WTC11 (cell line): ENCODE measurements at regions not wholly inside any gene's neighbourhood (a gene's known extent, or its start where the extent isn't known, plus 50 kb on each side); places are given as distances from the start of the nearest gene placed in this dataset.

Source experiments
- CREM ChIP-seq: sonication (generic); formaldehyde crosslinking; IDR thresholded peaks from 2 replicates; pipeline ENCODE4 v1.8.1; 2022; ENCODE audit warnings: mild to moderate bottlenecking, missing genetic modification reagents, moderate library complexity
- EMX1 ChIP-seq: fragments of 250-450 bp; sonication (Bioruptor Pico); IDR thresholded peaks from 2 replicates; pipeline ENCODE4 v1.8.0; 2021; ENCODE audit warnings: mild to moderate bottlenecking
- GABPB1 ChIP-seq: sonication (generic); formaldehyde crosslinking; IDR thresholded peaks from 2 replicates; pipeline ENCODE4 v1.8.1; 2023; ENCODE audit warnings: mild to moderate bottlenecking, missing genetic modification reagents
- NR1H2 ChIP-seq: sonication (generic); formaldehyde crosslinking; IDR thresholded peaks from 2 replicates; pipeline ENCODE4 v1.9.0; 2021; ENCODE audit warnings: mild to moderate bottlenecking, moderate library complexity, missing genetic modification reagents
- NR2C2 ChIP-seq: sonication (generic); formaldehyde crosslinking; IDR thresholded peaks from 2 replicates; pipeline ENCODE4 v1.8.0; 2022; ENCODE audit warnings: mild to moderate bottlenecking, missing genetic modification reagents
- NR3C1 ChIP-seq: sonication (generic); formaldehyde crosslinking; conservative IDR thresholded peaks from 2 replicates; pipeline ENCODE4 v1.8.1; 2023; ENCODE audit warnings: low read depth, mild to moderate bottlenecking, missing genetic modification reagents
- TF ChIP-seq, protein P1 (sequence below): fragments of 200-600 bp; IDR thresholded peaks from 2 replicates; pipeline ENCODE4 v1.8.0; 2022; ENCODE audit warnings: antibody characterized with exemption

DNA sequence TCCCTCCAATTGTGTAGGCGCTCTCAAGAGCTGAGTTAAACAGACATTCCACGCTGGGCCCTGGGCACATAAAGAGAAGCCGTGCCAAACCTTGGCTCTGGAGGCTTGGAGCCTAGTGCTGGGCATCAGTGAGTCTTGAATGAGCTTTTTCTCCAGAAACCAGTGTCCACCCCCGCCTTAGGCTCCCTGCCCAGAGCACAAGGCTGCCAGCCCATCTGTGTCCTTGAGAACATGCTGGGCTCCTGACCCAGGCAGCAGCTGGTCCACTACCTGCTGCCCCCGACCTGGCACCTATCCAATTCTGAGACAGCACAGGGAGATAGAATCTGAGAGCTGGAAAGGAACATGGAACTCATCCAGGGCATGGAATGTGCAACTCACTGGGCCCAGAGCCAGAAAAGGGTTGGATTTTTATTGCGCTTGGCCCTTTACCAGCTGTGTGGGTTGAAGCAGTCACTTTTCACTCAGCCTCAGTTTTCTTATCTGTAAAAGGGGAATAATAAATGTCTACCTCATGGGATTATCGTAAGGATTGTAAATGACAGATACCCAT is 92.4 kb upstream of the CPLX2 start:
- TF ChIP-seq GABPB1, result no peak
- no peak for TF ChIP-seq NR3C1
- no peak for TF ChIP-seq NR2C2
- TF ChIP-seq CREM (CRISPR knock-in tag), result no peak
- TF ChIP-seq, protein P1, sequence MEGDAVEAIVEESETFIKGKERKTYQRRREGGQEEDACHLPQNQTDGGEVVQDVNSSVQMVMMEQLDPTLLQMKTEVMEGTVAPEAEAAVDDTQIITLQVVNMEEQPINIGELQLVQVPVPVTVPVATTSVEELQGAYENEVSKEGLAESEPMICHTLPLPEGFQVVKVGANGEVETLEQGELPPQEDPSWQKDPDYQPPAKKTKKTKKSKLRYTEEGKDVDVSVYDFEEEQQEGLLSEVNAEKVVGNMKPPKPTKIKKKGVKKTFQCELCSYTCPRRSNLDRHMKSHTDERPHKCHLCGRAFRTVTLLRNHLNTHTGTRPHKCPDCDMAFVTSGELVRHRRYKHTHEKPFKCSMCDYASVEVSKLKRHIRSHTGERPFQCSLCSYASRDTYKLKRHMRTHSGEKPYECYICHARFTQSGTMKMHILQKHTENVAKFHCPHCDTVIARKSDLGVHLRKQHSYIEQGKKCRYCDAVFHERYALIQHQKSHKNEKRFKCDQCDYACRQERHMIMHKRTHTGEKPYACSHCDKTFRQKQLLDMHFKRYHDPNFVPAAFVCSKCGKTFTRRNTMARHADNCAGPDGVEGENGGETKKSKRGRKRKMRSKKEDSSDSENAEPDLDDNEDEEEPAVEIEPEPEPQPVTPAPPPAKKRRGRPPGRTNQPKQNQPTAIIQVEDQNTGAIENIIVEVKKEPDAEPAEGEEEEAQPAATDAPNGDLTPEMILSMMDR, result no peak
- TF ChIP-seq EMX1 (CRISPR knock-in tag), result no peak
- no peak for TF ChIP-seq NR1H2
